GM23248 (cell line): ENCODE measurements at regions not wholly inside any gene's neighbourhood (a gene's known extent, or its start where the extent isn't known, plus 50 kb on each side); places are given as distances from the start of the nearest gene placed in this dataset.

Experiments
- EZH2 ChIP-seq: fragments of 200-600 bp; sonication (generic); IDR thresholded peaks from 2 replicates; pipeline ENCODE4 v1.6.1; 2018; ENCODE audit warnings: antibody characterized with exemption, mild to moderate bottlenecking; ENCODE audit not compliant: insufficient read depth, poor library complexity, severe bottlenecking
- EZH2phosphoT487 ChIP-seq: fragments of 200-600 bp; sonication (generic); IDR thresholded peaks from 2 replicates; pipeline ENCODE4 v1.6.1; 2018; ENCODE audit warnings: antibody characterized with exemption, moderate library complexity, mild to moderate bottlenecking, low read depth; ENCODE audit not compliant: insufficient read depth

DNA sequence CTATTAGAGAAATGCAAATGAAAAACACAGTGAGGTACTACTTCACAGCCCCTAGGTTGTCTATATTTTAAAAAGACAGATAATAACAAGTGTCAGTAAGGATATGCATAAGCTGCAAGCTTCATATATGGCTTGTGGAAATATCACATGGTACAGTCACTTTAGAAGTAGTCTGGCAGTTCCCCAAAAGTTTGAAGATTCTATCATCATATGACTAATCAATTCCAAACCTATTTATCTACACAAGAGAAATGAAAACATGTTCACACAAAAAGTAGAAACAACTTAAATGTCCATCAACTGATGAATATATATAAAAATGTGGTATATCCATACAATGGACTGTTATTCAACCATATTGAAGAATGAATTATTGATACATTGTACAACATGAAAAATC is 185.8 kb upstream of the STK26 start:
- TF ChIP-seq EZH2: no peak
- no peak for TF ChIP-seq EZH2phosphoT487
